Smooth muscle cell (in vitro differentiated cells): ENCODE measurements at regions not wholly inside any gene's neighbourhood (a gene's known extent, or its start where the extent isn't known, plus 50 kb on each side); places are given as distances from the start of the nearest gene placed in this dataset.

Experiments used
- DNase-seq: peaks from one replicate; lab custom pipeline; 2025; ENCODE audit not compliant: unreplicated experiment; lab: John Stamatoyannopoulos, UW
- H2AFZ ChIP-seq: fragments of 200-600 bp; sonication (generic); 2 replicates; pipeline ENCODE4 v1.6.0; 2016; ENCODE audit warnings: antibody characterized with exemption, low read depth, mild to moderate bottlenecking
- H3F3A ChIP-seq: fragments of 200-600 bp; sonication (generic); 2 replicates; pipeline ENCODE4 v1.6.0; 2017; ENCODE audit warnings: antibody characterized with exemption, low read depth
- H3K27ac ChIP-seq: fragments of 200-600 bp; sonication (generic); 2 replicates; pipeline ENCODE4 v1.5.1; 2016; ENCODE audit warnings: low read depth, mild to moderate bottlenecking
- H3K27me3 ChIP-seq: fragments of 200-600 bp; sonication (generic); 2 replicates; pipeline ENCODE4 v1.6.1; 2016; ENCODE audit warnings: low read depth, mild to moderate bottlenecking
- H3K36me3 ChIP-seq: fragments of 200-600 bp; sonication (generic); 2 replicates; pipeline ENCODE4 v1.5.1; 2016; ENCODE audit warnings: low read depth
- H3K4me1 ChIP-seq: fragments of 200-600 bp; sonication (generic); 2 replicates; pipeline ENCODE4 v1.5.1; 2016; ENCODE audit warnings: low read depth
- H3K4me2 ChIP-seq: fragments of 200-600 bp; sonication (generic); 2 replicates; pipeline ENCODE4 v1.6.0; 2016; ENCODE audit warnings: mild to moderate bottlenecking
- H3K4me3 ChIP-seq: fragments of 200-600 bp; sonication (generic); 2 replicates; pipeline ENCODE4 v1.5.1; 2016; ENCODE audit warnings: mild to moderate bottlenecking
- H3K79me2 ChIP-seq: fragments of 200-600 bp; sonication (generic); 2 replicates; pipeline ENCODE4 v1.6.0; 2016; ENCODE audit warnings: low read depth, mild to moderate bottlenecking
- H3K9ac ChIP-seq: fragments of 200-600 bp; sonication (generic); 2 replicates; pipeline ENCODE4 v1.6.0; 2016; ENCODE audit warnings: low read depth
- H3K9me3 ChIP-seq: fragments of 200-600 bp; sonication (generic); replicated peaks from 2 replicates; pipeline ENCODE4 v1.5.1; 2016; ENCODE audit warnings: low read depth
- H4K20me1 ChIP-seq: fragments of 200-600 bp; sonication (generic); 2 replicates; pipeline ENCODE4 v1.6.0; 2016; ENCODE audit warnings: low read depth
- WGBS: methylation state at CpG from one replicate; pipeline ENCODE4 v1.1.7; 2016; ENCODE audit warnings: low lambda C conversion rate; 5-methylcytosine and 5-hydroxymethylcytosine counted together
- TF ChIP-seq, protein P1 (sequence below): fragments of 200-600 bp; sonication (generic); IDR thresholded peaks from 2 replicates; pipeline ENCODE4 v1.5.1; 2017; ENCODE audit warnings: borderline replicate concordance, mild to moderate bottlenecking, antibody characterized with exemption; ENCODE audit not compliant: insufficient read depth, poor library complexity, severe bottlenecking

DNA sequence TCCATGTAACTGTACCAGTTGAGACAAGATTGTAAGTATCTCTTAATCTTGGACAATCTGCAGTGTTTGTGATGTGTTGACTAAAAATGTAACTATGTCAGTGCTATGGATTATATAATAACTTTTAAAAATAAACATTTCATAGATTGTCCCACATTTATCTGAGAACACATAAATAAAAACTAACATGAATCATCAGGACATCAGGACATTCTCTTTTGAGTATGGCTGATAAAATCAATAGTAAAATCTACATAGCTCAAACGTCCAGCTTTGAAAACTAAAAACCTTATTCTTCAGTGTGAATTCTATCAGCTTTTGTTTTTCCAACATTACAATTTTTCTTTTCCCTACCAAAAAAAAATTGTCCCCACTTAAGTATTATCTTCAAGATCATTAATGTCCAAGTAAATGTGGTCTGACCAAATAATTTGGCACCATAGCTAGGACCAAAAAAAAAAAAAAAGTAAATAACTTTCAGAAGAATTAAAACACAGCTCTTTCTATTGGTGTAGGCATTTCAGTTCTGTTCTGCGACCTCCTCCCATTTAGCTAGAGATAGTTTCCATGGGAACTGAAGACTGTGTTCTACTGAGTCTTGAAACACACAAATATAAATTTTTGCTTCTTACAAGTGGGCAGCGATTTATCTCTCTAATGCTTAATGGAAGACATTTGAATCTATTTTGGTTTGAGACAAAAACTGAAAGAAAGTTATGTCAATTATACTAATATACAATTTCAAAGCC, 123.0 kb upstream of the SGCE start:
- no peaks in the 10 kb centered on the region for H3K79me2 ChIP-seq
- WGBS: 41% methylated on average over 3 of the region's 3 CpGs
- TF ChIP-seq, protein P1, sequence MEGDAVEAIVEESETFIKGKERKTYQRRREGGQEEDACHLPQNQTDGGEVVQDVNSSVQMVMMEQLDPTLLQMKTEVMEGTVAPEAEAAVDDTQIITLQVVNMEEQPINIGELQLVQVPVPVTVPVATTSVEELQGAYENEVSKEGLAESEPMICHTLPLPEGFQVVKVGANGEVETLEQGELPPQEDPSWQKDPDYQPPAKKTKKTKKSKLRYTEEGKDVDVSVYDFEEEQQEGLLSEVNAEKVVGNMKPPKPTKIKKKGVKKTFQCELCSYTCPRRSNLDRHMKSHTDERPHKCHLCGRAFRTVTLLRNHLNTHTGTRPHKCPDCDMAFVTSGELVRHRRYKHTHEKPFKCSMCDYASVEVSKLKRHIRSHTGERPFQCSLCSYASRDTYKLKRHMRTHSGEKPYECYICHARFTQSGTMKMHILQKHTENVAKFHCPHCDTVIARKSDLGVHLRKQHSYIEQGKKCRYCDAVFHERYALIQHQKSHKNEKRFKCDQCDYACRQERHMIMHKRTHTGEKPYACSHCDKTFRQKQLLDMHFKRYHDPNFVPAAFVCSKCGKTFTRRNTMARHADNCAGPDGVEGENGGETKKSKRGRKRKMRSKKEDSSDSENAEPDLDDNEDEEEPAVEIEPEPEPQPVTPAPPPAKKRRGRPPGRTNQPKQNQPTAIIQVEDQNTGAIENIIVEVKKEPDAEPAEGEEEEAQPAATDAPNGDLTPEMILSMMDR: no peak

DNA sequence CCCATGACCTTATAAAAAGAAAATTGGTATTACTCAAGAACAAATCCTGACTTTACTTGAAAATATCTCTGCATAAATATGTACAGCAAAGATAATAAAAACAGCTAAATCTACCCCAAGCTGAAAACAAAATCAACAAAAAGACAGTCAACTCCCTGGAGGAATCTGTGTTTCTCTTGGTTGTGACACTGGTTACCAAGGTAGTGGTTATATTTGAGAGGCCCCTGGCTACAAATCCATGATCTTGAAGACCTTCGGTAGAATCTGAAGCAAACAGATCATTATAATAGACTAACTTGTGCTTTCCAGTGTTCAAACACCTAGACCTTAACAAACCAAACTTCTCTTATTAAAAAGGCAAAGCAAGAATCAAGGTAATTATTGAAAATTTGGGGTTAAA, 123.9 kb upstream of the SGCE start:
- Histone ChIP-seq H3K9ac (no peak overlapping the region), H3K4me1 (no peaks in the 10 kb centered on the region), H3K9me3 (no peaks in the 10 kb centered on the region), H3K27ac (no peak overlapping the region), H3K79me2 (no peaks in the 10 kb centered on the region), H3K36me3 (no peaks in the 10 kb centered on the region), H4K20me1 (no peaks in the 10 kb centered on the region), H2AFZ (no peak overlapping the region), H3K4me2 (no peak overlapping the region), H3K27me3 (no peaks in the 10 kb centered on the region), H3F3A (no peaks in the 10 kb centered on the region), H3K4me3 (no peak overlapping the region)
- TF ChIP-seq, protein P1: no peak
- WGBS: 97% methylated on average over 1 of the region's 1 CpG
- DNase-seq: no peak

More for the DNA sequence above, 123.0 kb upstream of the SGCE start:
- no peaks in the 10 kb centered on the region for H3K27me3 ChIP-seq
- no peaks in the 10 kb centered on the region for H3K4me1 ChIP-seq
- no peaks in the 10 kb centered on the region for H3K9me3 ChIP-seq
- no peak overlapping the region for H3K9ac ChIP-seq
- H4K20me1 ChIP-seq: no peaks in the 10 kb centered on the region
- H3K4me2 ChIP-seq: no peak overlapping the region
- no peak overlapping the region for H3K4me3 ChIP-seq
- no peak overlapping the region for H3K27ac ChIP-seq
- H3F3A ChIP-seq: no peaks in the 10 kb centered on the region
- H2AFZ ChIP-seq: no peak overlapping the region
- no peaks in the 10 kb centered on the region for H3K36me3 ChIP-seq
- no peak for DNase-seq

DNA sequence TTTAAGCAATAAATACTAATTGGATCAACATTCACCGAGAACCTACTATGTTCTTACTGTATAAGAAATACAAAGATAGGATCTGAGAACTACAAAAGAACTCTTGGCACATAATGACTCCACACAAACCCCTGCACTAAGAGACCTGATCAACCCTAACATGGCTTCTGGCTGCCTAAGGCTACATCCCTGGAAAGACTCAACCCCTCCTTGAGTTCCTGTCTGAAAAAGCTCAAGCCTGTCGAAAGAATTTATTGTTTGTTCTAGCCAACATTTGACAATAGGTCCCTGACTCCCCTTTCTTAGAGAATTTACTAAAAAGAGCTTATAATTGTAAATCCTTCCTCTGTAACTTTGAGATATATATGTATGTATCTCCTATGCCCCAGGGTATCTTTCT, 125.3 kb upstream of the SGCE start:
- H3K36me3 ChIP-seq: no peaks in the 10 kb centered on the region
- no peak overlapping the region for H2AFZ ChIP-seq
- H3K9ac ChIP-seq: no peak overlapping the region
- H3K27me3 ChIP-seq: no peaks in the 10 kb centered on the region
- H3K4me1 ChIP-seq: no peaks in the 10 kb centered on the region
- DNase-seq: no peak
- H4K20me1 ChIP-seq: no peaks in the 10 kb centered on the region
- H3K27ac ChIP-seq: no peak overlapping the region
- no peak overlapping the region for H3K4me2 ChIP-seq
- H3F3A ChIP-seq: no peaks in the 10 kb centered on the region
- H3K4me3 ChIP-seq: no peak overlapping the region
- H3K9me3 ChIP-seq: no peaks in the 10 kb centered on the region
- TF ChIP-seq, protein P1: no peak
- 61% methylated on average over 2 of the region's 2 CpGs for WGBS
- no peaks in the 10 kb centered on the region for H3K79me2 ChIP-seq

DNA sequence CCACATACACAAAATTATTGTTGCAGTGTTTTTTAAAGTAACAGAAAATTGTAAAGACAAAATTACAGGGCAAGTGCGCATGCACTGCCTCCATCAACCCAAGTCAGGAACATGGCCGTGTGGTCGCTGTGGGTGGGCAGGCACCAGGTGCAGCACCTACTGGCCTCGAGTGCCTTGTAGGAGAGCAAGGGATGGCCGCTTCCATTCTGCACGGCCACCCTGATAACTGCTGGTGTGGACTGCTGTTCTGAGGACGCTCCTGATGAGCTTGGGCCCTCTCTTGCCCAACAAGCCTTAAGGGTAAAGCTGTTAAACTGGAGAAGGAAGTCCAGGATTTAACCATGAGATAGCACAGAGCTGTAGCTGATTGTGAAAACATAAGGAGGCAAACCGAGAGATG, 124.6 kb upstream of the PPP1R9A start:
- no peak for DNase-seq
- WGBS: 76% methylated on average over 8 of the region's 8 CpGs

More for the DNA sequence above, 124.6 kb upstream of the PPP1R9A start:
- Histone ChIP-seq H3K79me2 (no peaks in the 10 kb centered on the region), H3K27ac (no peak overlapping the region), H3F3A (no peaks in the 10 kb centered on the region), H3K9me3 (no peaks in the 10 kb centered on the region), H3K27me3 (no peaks in the 10 kb centered on the region), H3K36me3 (no peaks in the 10 kb centered on the region), H3K4me2 (no peak overlapping the region), H4K20me1 (no peaks in the 10 kb centered on the region), H3K4me3 (no peak overlapping the region), H3K4me1 (no peaks in the 10 kb centered on the region), H2AFZ (no peak overlapping the region), H3K9ac (no peak overlapping the region)
- TF ChIP-seq, protein P1: no peak
